SK-N-SH (cell line): ENCODE measurements at regions not wholly inside any gene's neighbourhood (a gene's known extent, or its start where the extent isn't known, plus 50 kb on each side); places are given as distances from the start of the nearest gene placed in this dataset.

ENCODE experiments used
- CTCF ChIA-PET: fragments of 300-600, 350-600 bp; formaldehyde crosslinking; extraction: SDS; loops from one replicate; lab custom pipeline; 2021; lab: Yijun Ruan, JAX
- POLR2A ChIA-PET: fragments of 350-600 bp; sonication (Branson Sonifier 250); formaldehyde crosslinking; extraction: SDS; loops from one replicate; lab custom pipeline; 2020; ENCODE audit warnings: antibody characterized with exemption, inconsistent platforms; lab: Yijun Ruan, JAX
- DNase-seq: peaks from one replicate; pipeline ENCODE4 v3.0.0; 2012
- H2AFZ ChIP-seq: fragments of 200-600 bp; sonication (generic); 2 replicates; pipeline ENCODE4 v1.8.1; 2016; ENCODE audit warnings: antibody characterized with exemption, mild to moderate bottlenecking, low read depth
- H3F3A ChIP-seq: fragments of 200-600 bp; sonication (generic); replicated peaks from 2 replicates; pipeline ENCODE3; 2016; ENCODE audit warnings: antibody characterized with exemption, mild to moderate bottlenecking; ENCODE audit not compliant: insufficient read depth
- H3K27ac ChIP-seq, 2 experiments: fragments of 200-500 bp in 1 of 2; fragments of 200-600 bp in 1 of 2; sonication (Bioruptor generic) in 1 of 2; sonication (generic), shearing (Covaris generic) in 1 of 2; 2 replicates each; pipeline versions ENCODE4 v1.5.1 to v1.6.1; 2014 to 2016; ENCODE audit warnings: low read depth in 2 of 2, inconsistent platforms in 1 of 2, low read length in 1 of 2, mild to moderate bottlenecking in 1 of 2, mixed read lengths in 1 of 2
- H3K27me3 ChIP-seq: fragments of 200-600 bp; sonication (generic), shearing (Covaris generic); 2 replicates; pipeline ENCODE4 v1.6.1; 2016; ENCODE audit warnings: mixed run types; ENCODE audit not compliant: insufficient read depth
- H3K36me3 ChIP-seq, 2 experiments: fragments of 200-500 bp in 1 of 2; fragments of 200-600 bp in 1 of 2; sonication (Bioruptor generic) in 1 of 2; sonication (generic) in 1 of 2; replicated peaks in 1 of 2; 2 replicates each; pipeline versions ENCODE3 to v1.5.1; 2014 to 2016; ENCODE audit warnings: low read length in 1 of 2, mild to moderate bottlenecking in 1 of 2; ENCODE audit not compliant: insufficient read depth in 2 of 2, control insufficient read depth in 1 of 2
- H3K4me1 ChIP-seq, 2 experiments: fragments of 200-500 bp in 1 of 2; fragments of 200-600 bp in 1 of 2; sonication (Bioruptor generic) in 1 of 2; sonication (generic), shearing (Covaris generic) in 1 of 2; 2 replicates each; pipeline versions ENCODE4 v1.5.1 to v1.6.1; 2014 to 2016; ENCODE audit warnings: low read depth in 1 of 2, low read length in 1 of 2, mixed run types in 1 of 2; ENCODE audit not compliant: insufficient read depth in 2 of 2, control insufficient read depth in 1 of 2
- H3K4me2 ChIP-seq: fragments of 200-600 bp; sonication (generic), shearing (Covaris generic); 2 replicates; pipeline ENCODE4 v1.6.1; 2017; ENCODE audit warnings: mixed run types
- H3K4me3 ChIP-seq, 2 experiments: fragments of 200-500 bp in 1 of 2; fragments of 200-600 bp in 1 of 2; sonication (Bioruptor generic) in 1 of 2; sonication (generic), shearing (Covaris generic) in 1 of 2; 2 replicates each; pipeline versions ENCODE4 v1.5.1 to v1.8.1; 2014 to 2016; ENCODE audit warnings: low read depth in 2 of 2, inconsistent platforms in 1 of 2, low read length in 1 of 2, mild to moderate bottlenecking in 1 of 2, mixed read lengths in 1 of 2, moderate library complexity in 1 of 2
- H3K79me2 ChIP-seq: fragments of 200-600 bp; sonication (generic); 2 replicates; pipeline ENCODE4 v1.8.1; 2017; ENCODE audit warnings: mild to moderate bottlenecking; ENCODE audit not compliant: insufficient read depth
- H3K9ac ChIP-seq: fragments of 200-600 bp; sonication (generic); 2 replicates; pipeline ENCODE4 v1.6.1; 2017; ENCODE audit warnings: mixed run types
- H3K9me2 ChIP-seq: fragments of 200-600 bp; sonication (generic); 2 replicates; pipeline ENCODE4 v1.6.1; 2017; ENCODE audit warnings: mixed run types
- H3K9me3 ChIP-seq: fragments of 200-600 bp; sonication (generic); 2 replicates; pipeline ENCODE4 v1.6.1; 2017; ENCODE audit warnings: mixed run types, mild to moderate bottlenecking, moderate library complexity
- H4K20me1 ChIP-seq: fragments of 200-600 bp; sonication (generic); 2 replicates; pipeline ENCODE4 v1.6.1; 2017; ENCODE audit warnings: mild to moderate bottlenecking, mixed run types; ENCODE audit not compliant: insufficient read depth
- FOSL2 ChIP-seq: IDR thresholded peaks from 2 replicates; pipeline ENCODE4 v1.4.0; 2012; ENCODE audit warnings: low read depth, mild to moderate bottlenecking, moderate library complexity, borderline replicate concordance
- GABPA ChIP-seq: IDR thresholded peaks from 2 replicates; pipeline ENCODE4 v1.4.0; 2012; ENCODE audit warnings: low read depth, mild to moderate bottlenecking
- RCOR1 ChIP-seq: fragments of 150-350 bp; IDR thresholded peaks from 2 replicates; pipeline ENCODE4 v1.6.1; 2017; ENCODE audit warnings: antibody characterized with exemption, low read length
- RFX5 ChIP-seq: IDR thresholded peaks from 2 replicates; pipeline ENCODE4 v1.6.1; 2012; ENCODE audit warnings: mild to moderate bottlenecking, improper control_type of control experiment, low read length
- YY1 ChIP-seq: IDR thresholded peaks from 2 replicates; pipeline ENCODE4 v1.4.0; 2012; ENCODE audit warnings: low read depth, mild to moderate bottlenecking
- WGBS: methylation state at CpG from one replicate; pipeline ENCODE4 v1.1.6; 2017; ENCODE audit warnings: low lambda C conversion rate; 5-methylcytosine and 5-hydroxymethylcytosine counted together
- TF ChIP-seq, protein P1 (sequence below): IDR thresholded peaks from 2 replicates; pipeline ENCODE4; 2012
- TF ChIP-seq, protein P2 (sequence below): fragments of 150-350 bp; IDR thresholded peaks from 2 replicates; pipeline ENCODE4 v1.6.1; 2016; ENCODE audit warnings: mild to moderate bottlenecking, low read depth, low read length
- TF ChIP-seq, protein P3 (sequence below): fragments of 200-600 bp; sonication (generic); IDR thresholded peaks from 2 replicates; pipeline ENCODE4 v1.6.1; 2017; ENCODE audit warnings: antibody characterized with exemption, mild to moderate bottlenecking, moderate library complexity

DNA sequence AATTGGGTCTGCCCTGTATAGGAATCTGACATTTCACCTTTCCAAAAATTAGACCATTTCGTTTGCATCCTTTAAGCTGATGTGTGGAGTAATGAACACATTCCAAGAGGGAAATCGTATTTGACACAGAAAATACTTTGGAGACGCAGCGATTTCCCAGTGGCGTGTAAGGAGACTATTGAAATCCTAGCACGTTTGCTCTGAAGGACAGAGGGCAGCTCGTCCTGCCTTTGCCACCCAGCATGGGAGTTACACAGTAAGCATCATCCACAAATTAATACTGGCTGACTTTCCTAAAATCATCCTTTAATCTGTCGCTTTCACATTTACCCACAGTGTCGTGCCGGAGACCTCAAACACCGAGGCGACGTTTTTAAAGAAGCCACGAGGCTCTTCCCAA is 925.9 kb upstream of the EEF2KMT start:
- Histone ChIP-seq H2AFZ (no peak overlapping the region), H3K4me3 (no peak overlapping the region)
- TF ChIP-seq, protein P1, sequence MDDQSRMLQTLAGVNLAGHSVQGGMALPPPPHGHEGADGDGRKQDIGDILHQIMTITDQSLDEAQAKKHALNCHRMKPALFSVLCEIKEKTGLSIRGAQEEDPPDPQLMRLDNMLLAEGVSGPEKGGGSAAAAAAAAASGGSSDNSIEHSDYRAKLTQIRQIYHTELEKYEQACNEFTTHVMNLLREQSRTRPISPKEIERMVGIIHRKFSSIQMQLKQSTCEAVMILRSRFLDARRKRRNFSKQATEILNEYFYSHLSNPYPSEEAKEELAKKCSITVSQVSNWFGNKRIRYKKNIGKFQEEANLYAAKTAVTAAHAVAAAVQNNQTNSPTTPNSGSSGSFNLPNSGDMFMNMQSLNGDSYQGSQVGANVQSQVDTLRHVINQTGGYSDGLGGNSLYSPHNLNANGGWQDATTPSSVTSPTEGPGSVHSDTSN: no peak
- no peak for TF ChIP-seq GABPA
- TF ChIP-seq, all 33 proteins: peak for 0
- Histone ChIP-seq H4K20me1 (no peaks in the 10 kb centered on the region), H3K4me1 (peaks cover 0 to 8% of the 10 kb centered on the region in 2 experiments; a peak in 1 of 4 replicates), H3F3A (no peaks in the 10 kb centered on the region), H3K36me3 (no peaks in the 10 kb centered on the region), H3K79me2 (no peaks in the 10 kb centered on the region), H3K9me2 (no peaks in the 10 kb centered on the region), H3K9me3 (no peaks in the 10 kb centered on the region), H3K27ac (no peak overlapping the region), H3K27me3 (no peaks in the 10 kb centered on the region), H3K9ac (no peak overlapping the region), H3K4me2 (no peak overlapping the region)
- ChIA-PET CTCF (interaction anchor here (0.9 to 1.4 kb wide), 4 partner anchors 12 to 619 kb away, joined by 4 to 7 read pairs (median 4); no protein-coding TSS in a partner anchor), POLR2A (interaction anchor here (0.6 kb wide), 1 partner anchor 18 kb away, joined by 3 read pairs; no protein-coding TSS in a partner anchor)
- DNase-seq: no peak
- WGBS: 49% methylated on average over 14 of the region's 14 CpGs

DNA sequence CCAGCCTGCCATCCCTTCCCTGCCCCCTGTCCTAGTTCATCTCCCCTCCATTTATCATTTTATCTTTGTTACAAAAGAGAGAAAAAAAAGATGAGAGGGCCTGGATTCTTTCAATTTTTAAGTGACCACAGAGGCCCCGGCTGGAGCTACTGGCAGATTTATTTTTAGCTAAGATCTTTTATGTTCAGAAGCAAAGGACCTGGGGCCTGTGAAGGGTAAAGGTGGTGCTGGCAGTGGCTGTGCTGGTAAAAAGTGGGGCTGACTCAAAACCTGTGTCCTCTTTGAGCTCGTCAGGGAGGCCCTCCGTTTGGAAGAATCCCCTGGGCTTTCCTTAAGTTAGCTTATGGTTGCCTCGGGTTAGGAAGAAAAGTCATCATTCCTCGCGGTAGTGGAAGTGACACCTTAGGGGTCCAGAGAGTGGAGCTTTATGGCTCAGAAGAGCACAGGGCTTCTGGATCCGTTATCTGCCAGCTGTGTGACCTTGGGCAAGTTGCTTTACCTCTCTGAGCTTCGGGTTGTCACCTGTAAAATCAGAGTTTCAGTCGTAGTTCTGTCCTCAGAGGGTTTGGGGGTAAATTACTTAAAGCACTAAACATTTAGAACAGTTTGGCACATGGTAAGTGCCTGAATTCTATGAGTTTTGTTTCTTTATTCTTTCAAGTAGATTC is 923.8 kb upstream of the EEF2KMT start:
- Histone ChIP-seq H3F3A (no peaks in the 10 kb centered on the region), H2AFZ (no peak overlapping the region), H3K9me3 (no peaks in the 10 kb centered on the region), H3K9ac (no peak overlapping the region), H3K4me2 (no peak overlapping the region), H3K4me1 (peaks cover 0 to 8% of the 10 kb centered on the region in 2 experiments; a peak in 1 of 4 replicates), H3K79me2 (no peaks in the 10 kb centered on the region), H3K27ac (no peak overlapping the region), H4K20me1 (no peaks in the 10 kb centered on the region), H3K4me3 (no peak overlapping the region), H3K27me3 (no peaks in the 10 kb centered on the region), H3K36me3 (no peaks in the 10 kb centered on the region), H3K9me2 (no peaks in the 10 kb centered on the region)
- TF ChIP-seq, protein P1: no peak
- TF ChIP-seq YY1 (no peak), FOSL2 (no peak), RCOR1 (no peak), RFX5 (no peak)
- TF ChIP-seq, protein P2, sequence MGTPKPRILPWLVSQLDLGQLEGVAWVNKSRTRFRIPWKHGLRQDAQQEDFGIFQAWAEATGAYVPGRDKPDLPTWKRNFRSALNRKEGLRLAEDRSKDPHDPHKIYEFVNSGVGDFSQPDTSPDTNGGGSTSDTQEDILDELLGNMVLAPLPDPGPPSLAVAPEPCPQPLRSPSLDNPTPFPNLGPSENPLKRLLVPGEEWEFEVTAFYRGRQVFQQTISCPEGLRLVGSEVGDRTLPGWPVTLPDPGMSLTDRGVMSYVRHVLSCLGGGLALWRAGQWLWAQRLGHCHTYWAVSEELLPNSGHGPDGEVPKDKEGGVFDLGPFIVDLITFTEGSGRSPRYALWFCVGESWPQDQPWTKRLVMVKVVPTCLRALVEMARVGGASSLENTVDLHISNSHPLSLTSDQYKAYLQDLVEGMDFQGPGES: no peak
- TF ChIP-seq, protein P3, sequence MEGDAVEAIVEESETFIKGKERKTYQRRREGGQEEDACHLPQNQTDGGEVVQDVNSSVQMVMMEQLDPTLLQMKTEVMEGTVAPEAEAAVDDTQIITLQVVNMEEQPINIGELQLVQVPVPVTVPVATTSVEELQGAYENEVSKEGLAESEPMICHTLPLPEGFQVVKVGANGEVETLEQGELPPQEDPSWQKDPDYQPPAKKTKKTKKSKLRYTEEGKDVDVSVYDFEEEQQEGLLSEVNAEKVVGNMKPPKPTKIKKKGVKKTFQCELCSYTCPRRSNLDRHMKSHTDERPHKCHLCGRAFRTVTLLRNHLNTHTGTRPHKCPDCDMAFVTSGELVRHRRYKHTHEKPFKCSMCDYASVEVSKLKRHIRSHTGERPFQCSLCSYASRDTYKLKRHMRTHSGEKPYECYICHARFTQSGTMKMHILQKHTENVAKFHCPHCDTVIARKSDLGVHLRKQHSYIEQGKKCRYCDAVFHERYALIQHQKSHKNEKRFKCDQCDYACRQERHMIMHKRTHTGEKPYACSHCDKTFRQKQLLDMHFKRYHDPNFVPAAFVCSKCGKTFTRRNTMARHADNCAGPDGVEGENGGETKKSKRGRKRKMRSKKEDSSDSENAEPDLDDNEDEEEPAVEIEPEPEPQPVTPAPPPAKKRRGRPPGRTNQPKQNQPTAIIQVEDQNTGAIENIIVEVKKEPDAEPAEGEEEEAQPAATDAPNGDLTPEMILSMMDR: no peak
- ChIA-PET CTCF (interaction anchor here (0.9 to 3.4 kb wide), 7 partner anchors 11 to 553 kb away, joined by 3 to 18 read pairs (median 6); no protein-coding TSS in a partner anchor), POLR2A (no interaction called here)
- DNase-seq: peak; percentile 24
- 15% methylated on average over 6 of the region's 9 CpGs for WGBS
